NAMALWA (cell line): ENCODE measurements at regions not wholly inside any gene's neighbourhood (a gene's known extent, or its start where the extent isn't known, plus 50 kb on each side); places are given as distances from the start of the nearest gene placed in this dataset.
"Not testable (repeated sequence)": the region's sequence is repeated elsewhere in the genome, so short reads cannot be mapped to it uniquely, and the experiment has no call there.

Experiments used
- DNase-seq: peaks from one replicate; pipeline ENCODE4 v3.0.0-alpha.2; 2015; ENCODE audit warnings: low spot score

GRCh38 chr12:124381456-124382296 lies 86.8 kb downstream of the RFLNA start:
- DNase-seq = no peak

DNA sequence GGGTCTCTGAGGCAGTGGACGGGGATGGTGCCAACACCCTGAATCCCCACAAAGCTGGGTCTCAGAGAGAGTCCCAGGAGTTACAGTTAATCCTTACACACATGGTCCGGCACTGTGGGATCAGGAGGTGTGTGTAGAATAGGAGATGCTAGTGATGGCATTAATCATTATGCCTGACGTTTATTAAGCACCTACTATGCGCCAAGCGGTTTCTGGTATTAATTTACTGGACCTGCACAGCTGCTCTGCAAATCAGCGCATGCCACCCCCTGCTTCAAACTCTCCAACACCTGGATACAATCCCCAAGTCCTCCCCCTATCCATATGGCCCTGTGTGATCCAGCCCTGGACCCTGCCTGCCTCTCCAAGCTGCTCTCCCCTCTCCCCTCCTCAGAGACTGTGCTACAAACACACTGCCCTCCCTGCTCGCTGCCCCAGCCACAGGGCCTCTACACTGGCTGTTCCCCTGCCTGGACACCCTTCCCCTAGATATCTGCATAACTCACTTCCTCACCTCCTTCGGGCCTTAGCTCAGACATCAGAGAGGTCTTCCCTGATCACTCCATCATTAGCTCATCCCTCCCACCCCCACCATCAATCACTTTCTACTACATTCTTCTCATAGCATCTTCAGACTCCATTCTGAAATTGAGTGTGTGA lies 86.0 kb downstream of the RFLNA start:
- DNase-seq = no peak

- no peak for DNase-seq
Measured at GRCh38 chr12:124379938-124380754, 85.3 kb downstream of the RFLNA start.

DNA sequence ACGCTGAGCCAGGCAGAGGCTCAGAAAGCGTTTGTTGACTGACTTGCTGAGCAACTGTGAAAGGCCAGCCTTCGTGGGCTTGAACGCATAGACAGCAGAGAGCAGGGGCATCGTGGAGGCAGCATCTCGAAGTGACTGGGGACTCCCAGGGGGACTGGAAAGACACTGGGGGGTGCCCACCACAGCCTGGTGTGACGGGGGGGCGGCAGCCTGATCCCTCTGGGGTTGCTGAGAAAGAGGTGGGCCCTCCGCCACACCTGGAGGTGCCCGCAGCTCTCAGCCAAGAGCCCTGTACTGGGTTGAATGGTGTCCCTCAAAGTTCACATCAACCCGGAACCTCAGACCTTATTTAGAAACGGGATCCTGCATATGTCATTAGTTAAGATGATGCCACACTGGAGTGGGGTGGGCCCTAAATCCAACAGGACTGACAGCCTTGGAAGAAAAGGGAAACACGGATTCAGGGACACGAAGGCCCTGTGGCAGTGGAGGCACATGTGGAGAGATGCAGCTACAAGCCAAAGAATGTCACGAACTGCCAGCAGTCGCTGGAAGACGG lies 84.6 kb downstream of the RFLNA start:
- DNase-seq = no peak

DNA sequence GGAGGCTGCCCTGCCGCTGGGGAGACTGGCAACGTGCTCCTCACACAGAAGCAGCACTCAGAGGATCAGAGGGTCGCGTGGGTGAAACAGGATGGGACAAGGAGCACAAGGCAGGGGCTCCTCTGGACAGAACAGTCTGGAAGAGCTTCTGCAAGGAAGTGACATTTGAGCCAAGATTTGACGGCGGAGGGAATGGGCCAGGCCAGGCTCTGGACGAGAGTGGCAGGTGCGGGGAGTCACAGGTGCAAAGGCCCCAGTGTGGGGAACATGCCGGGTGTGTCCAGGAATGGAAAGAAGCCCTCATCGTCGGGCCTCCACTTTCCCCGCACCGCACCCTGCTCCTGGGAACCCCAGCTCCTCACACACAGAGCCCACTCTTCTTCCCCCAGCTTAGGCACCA lies 84.0 kb downstream of the RFLNA start:
- no peak for DNase-seq

- DNase-seq = no peak
Measured at GRCh38 chr12:124377981-124378509, 83.2 kb downstream of the RFLNA start.

GRCh38 chr12:124376435-124376834 lies 81.5 kb downstream of the RFLNA start:
- DNase-seq = no peak

DNA sequence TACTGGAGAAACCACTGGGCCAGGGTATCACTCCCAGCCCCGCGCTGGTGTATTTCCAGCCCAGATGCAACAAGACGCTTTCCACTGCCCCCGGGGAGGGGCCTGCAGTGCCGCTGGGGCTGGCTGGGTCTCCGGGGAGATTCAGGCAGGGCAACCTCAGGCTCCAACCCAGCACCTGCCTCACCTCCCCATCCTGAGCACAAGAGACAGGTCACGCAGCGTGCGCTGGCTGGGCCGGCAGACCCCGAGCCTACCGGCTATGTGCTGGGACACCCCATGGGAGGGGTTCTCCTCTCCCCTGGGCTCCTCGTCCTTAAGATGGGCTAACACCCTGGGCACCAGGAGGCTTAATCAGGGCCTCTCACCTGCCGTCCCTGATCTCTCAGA lies 80.9 kb downstream of the RFLNA start:
- no peak for DNase-seq

- no peak for DNase-seq
Measured at GRCh38 chr12:124375141-124375788, 80.4 kb downstream of the RFLNA start.

DNA sequence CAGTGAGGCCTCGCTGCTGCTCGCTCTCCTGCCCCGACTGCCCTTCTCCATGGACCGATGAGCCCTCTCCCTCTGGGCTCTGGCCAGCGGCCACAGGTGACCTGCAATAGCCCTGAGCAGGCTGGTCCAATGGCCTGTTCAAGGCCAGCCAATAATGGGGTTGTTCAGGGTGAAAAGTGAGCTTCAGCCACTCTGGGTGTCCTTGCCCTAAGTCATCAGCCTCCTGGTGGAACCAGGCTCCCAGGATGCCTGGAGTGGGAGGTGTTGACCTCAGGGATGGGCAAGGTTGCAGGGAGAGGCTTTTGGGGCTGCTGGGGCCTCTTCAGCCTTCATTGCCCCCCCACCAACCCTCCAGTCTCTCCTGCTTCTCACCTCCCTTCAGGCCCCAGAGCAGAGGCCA lies 79.7 kb downstream of the RFLNA start:
- DNase-seq = no peak

DNA sequence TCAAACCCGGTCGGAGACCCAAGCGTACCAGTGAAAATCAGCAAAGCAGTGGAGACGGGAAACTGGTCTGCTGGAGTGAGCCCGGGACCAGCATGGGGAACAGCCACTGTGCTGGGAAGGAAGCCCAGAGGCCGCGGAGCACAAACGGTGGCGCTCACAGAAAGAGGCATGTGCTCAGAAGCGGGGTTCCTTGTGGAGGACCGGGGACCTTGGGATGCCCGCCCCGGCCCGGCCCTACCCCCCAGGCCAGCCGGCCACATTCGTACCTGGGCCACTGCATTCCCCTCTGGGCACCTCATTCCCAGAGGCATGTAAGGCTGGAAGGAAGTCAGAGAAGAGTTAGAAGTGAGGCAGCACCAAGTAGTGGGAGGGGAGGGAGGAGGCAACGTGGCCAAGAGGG lies 79.3 kb downstream of the RFLNA start:
- no peak for DNase-seq

DNA sequence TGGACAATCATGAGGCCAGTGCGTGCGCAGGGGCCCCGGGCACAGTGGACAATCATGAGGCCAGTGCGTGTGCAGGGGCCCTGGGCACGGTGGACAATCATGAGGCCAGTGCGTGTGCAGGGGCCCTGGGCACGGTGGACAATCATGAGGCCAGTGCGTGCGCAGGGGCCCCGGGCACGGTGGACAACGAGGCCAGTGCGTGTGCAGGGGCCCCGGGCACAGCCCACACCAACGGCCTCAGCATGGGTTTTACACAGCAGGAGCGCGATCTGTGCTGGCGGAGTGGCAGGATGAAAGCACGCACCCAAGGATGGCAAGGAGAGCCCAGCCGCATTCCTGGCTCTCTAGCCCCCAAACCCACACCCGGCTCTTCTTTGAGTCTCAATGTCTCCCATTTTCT lies 78.8 kb downstream of the RFLNA start:
- not testable (repeated sequence) for DNase-seq

- DNase-seq = no peak
Measured at GRCh38 chr12:124372831-124373230, 77.9 kb downstream of the RFLNA start.

DNA sequence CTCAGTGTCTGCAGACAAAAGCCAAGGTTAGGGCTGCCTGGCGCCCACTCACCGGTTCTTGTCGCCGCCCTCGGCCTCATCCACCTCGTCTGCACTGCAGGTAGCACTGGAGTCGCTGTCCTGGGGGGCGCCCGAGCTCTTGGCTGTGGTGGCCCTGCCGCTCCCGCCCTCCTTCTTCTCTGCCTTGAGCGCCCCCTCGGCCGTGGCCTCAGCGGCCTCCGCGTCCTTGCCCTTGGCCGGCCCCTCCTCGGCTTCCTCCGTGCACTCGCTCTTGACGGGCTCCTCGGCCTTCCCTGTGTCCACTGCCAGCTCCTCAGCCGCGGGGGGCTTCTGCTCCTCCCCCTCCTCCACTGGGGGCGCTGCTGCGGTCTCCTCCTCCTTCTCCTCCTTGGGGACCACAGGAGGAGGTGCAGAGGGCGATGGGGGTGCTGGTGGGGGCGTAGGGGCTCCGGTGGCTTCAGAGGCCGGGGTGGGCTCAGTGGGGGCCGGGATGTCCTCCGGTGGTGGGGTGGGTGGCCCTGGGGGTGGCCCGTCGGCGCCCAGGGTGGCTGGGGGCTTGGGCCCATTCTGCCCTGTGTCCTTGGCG lies 77.2 kb downstream of the RFLNA start:
- no peak for DNase-seq

DNA sequence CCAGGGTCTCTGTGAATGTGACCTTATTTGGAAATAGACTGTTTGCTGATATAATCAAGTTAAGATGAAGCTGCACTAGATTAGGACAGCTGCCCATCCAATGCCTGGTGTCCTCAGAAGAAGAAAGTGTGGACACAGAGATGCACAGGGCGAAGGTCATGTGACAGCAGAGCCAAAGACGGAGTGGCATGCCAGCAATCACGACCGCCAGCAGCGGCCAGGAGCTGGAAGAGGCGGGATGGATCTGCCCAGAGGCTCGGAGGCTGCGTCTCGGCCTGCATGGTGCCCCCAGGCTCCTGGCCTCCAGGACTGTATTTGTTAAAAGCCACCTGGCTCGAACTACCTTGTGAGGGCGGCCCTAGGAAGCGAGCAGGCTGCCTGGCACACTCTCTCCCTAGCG lies 76.5 kb downstream of the RFLNA start:
- no peak for DNase-seq

DNA sequence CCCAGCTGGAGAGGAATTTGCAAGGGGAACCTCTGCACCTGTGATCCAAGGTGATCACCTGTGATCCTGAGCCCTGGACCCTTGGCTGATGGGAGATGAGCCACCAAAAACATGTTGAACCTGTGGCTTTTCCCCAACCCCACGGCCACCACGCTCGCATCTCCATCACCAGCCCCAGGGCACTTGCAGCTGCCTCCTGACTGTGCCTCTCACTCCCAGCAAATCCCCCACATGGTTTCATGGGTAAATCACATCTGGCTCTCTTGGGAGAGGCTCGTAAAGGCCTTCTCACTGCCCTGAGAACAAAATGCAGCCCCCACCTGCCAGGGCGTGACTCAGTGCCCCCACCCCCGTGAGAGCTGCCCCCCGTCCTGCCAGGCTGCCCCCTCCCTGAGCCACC lies 76.0 kb downstream of the RFLNA start:
- no peak for DNase-seq

GRCh38 chr12:124370384-124370783 lies 75.5 kb downstream of the RFLNA start:
- no peak for DNase-seq

- no peak for DNase-seq
Measured at GRCh38 chr12:124369827-124370378, 75.0 kb downstream of the RFLNA start.

GRCh38 chr12:124369055-124369826 lies 74.3 kb downstream of the RFLNA start:
- no peak for DNase-seq

DNA sequence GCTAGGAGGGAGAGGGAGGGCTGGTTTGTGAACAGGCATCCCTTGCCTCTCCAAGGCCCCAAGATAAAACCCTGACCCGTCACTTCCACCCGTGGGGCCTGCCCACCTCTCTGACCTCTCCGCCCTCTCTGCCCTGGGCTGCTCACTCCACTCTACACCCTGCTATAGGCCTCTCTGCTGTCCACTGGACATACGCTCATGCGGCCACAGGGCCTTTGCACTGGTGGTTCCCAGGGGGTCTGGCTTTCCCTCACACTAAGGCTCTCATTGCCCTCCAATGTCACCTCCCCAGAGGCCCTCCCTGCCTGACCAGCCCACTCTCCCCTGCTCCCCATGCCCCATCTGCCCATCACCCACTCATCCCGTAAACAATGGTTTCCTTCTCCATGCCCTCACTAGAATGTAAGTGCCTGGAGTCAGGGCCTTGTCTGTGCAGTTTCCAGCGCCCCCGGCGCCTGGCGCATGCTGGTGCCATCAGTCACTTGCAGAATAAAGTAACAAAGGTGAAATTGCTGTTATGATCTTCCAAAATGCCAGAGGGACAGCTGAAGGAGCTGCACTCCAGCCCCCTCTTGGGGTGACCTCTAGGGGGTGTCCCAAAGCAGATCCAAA lies 73.6 kb downstream of the RFLNA start:
- DNase-seq = no peak
